ENCODE measurements at regions not wholly inside any gene's neighbourhood (a gene's known extent, or its start where the extent isn't known, plus 50 kb on each side); places are given as distances from the start of the nearest gene placed in this dataset.

DNA sequence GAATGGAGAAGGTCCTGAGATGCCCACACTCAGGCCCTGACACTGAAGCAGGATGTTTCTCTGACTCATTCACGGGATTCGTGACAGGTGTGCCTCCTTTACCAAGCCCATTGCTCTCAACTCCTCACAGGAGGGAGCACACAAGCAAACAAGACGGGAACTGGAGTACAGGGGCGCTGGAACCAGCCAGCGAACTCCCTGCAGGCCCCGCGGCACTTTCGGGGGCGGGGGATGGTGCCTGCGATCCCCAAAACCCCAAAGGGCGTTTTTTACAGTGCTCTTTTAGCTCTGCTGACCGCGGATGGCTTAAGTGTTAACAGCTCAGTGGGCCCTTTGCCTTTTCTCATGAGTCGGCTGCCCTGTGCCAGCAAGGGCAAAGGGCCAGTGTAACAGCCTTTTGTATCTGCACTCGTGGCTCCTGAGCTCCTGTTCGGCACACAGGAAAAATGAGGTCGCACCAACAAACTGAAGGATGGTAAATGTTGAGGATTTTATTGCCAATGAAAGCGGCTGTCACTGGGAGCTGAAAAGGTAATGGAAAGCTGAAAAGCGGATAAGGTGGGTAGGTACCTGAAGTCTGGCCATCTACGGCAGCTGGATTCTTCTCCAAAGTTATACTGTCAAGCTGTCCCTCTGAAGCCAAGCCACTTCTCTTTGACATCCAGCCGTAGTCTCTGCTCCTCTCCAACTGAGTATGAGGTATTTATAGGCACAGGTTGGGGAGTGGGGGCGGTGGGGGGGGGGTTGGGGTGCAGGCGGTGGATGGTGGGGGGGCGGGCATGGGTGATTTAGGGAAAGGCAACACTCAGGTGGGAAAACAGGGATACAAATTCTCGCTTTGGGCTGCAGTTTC lies 65.0 kb upstream of the TRPC4 start:
- TF ChIP-seq, protein P1, sequence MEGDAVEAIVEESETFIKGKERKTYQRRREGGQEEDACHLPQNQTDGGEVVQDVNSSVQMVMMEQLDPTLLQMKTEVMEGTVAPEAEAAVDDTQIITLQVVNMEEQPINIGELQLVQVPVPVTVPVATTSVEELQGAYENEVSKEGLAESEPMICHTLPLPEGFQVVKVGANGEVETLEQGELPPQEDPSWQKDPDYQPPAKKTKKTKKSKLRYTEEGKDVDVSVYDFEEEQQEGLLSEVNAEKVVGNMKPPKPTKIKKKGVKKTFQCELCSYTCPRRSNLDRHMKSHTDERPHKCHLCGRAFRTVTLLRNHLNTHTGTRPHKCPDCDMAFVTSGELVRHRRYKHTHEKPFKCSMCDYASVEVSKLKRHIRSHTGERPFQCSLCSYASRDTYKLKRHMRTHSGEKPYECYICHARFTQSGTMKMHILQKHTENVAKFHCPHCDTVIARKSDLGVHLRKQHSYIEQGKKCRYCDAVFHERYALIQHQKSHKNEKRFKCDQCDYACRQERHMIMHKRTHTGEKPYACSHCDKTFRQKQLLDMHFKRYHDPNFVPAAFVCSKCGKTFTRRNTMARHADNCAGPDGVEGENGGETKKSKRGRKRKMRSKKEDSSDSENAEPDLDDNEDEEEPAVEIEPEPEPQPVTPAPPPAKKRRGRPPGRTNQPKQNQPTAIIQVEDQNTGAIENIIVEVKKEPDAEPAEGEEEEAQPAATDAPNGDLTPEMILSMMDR (IDR thresholded peaks at IDR 0.05), result no peak
- TF ChIP-seq POLR2AphosphoS5 (IDR thresholded peaks at IDR 0.05), result no peak
